ENCODE measurements at regions not wholly inside any gene's neighbourhood (a gene's known extent, or its start where the extent isn't known, plus 50 kb on each side); places are given as distances from the start of the nearest gene placed in this dataset.

GRCh38 chr4:65960751-65961150 lies 290.5 kb upstream of the EPHA5 start:
- Histone ChIP-seq H2AFZ (ENCODE audit: low read depth, low read length) (no peak overlapping the region), H3K4me1 (ENCODE audit: control insufficient read depth, extremely low read depth, insufficient read depth, low read length) (no peaks in the 10 kb centered on the region), H3K9ac (replicated peaks; ENCODE audit: extremely low read depth, insufficient read depth, low read length) (no peak overlapping the region), H3K27ac (ENCODE audit: insufficient read depth, low read depth, low read length) (no peak overlapping the region), H3K79me2 (ENCODE audit: control insufficient read depth, insufficient read depth, low read length) (no peaks in the 10 kb centered on the region), H3K9me3 (replicated peaks; ENCODE audit: control insufficient read depth, insufficient read depth, low read length) (no peaks in the 10 kb centered on the region), H3K4me2 (ENCODE audit: insufficient read depth, low read length) (no peak overlapping the region), H3K9me1 (replicated peaks; ENCODE audit: control insufficient read depth, extremely low read depth, insufficient read depth, low read length) (no peaks in the 10 kb centered on the region), H3K4me3 (replicated peaks in 1 of 3; ENCODE audit: insufficient read depth in 1 of 3, low read depth in 1 of 3, low read length in 3 of 3) (no peak overlapping the region), H4K20me1 (replicated peaks; ENCODE audit: control insufficient read depth, extremely low read depth, insufficient read depth, low read length) (no peaks in the 10 kb centered on the region), H3K36me3 (ENCODE audit: control insufficient read depth in 2 of 2, extremely low read depth in 1 of 2, insufficient read depth in 2 of 2, low read length in 2 of 2) (no peaks in the 10 kb centered on the region), H3K27me3 (ENCODE audit: control insufficient read depth in 2 of 2, insufficient read depth in 2 of 2, low read length in 2 of 2) (no peaks in the 10 kb centered on the region)
- ChIA-PET POLR2A (no interaction called here), CTCF (no interaction called here)
- BruUV-seq (replicated peaks) = no TSS peak
- intact Hi-C loops (cut with micrococcal nuclease) = no loop called here
- no peak for TF ChIP-seq MAX (IDR thresholded peaks at IDR 0.05; ENCODE audit: insufficient read depth, insufficient read length)
- TF ChIP-seq, protein P1, sequence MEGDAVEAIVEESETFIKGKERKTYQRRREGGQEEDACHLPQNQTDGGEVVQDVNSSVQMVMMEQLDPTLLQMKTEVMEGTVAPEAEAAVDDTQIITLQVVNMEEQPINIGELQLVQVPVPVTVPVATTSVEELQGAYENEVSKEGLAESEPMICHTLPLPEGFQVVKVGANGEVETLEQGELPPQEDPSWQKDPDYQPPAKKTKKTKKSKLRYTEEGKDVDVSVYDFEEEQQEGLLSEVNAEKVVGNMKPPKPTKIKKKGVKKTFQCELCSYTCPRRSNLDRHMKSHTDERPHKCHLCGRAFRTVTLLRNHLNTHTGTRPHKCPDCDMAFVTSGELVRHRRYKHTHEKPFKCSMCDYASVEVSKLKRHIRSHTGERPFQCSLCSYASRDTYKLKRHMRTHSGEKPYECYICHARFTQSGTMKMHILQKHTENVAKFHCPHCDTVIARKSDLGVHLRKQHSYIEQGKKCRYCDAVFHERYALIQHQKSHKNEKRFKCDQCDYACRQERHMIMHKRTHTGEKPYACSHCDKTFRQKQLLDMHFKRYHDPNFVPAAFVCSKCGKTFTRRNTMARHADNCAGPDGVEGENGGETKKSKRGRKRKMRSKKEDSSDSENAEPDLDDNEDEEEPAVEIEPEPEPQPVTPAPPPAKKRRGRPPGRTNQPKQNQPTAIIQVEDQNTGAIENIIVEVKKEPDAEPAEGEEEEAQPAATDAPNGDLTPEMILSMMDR (IDR thresholded peaks at IDR 0.05; ENCODE audit: extremely low read depth in 1 of 2, insufficient read depth in 1 of 2, low read depth in 1 of 2, low read length in 2 of 2) = no peak
- no peak for TF ChIP-seq GATA2 (IDR thresholded peaks at IDR 0.05; ENCODE audit: insufficient read depth, insufficient read length, low read depth, low read length)
- no peak for TF ChIP-seq FOS (IDR thresholded peaks at IDR 0.05; ENCODE audit: borderline replicate concordance, insufficient read depth, low read length)
- TF ChIP-seq POLR2AphosphoS5 (IDR thresholded peaks at IDR 0.05; ENCODE audit: insufficient read depth, low read depth, low read length) = no peak
- no peak for TF ChIP-seq EZH2 (IDR thresholded peaks at IDR 0.05; ENCODE audit: borderline replicate concordance, low read depth, low read length, severe bottlenecking)
- no peak for TF ChIP-seq JUN (IDR thresholded peaks at IDR 0.05; ENCODE audit: borderline replicate concordance, insufficient read depth, insufficient read length, low read depth)
- no peak for TF ChIP-seq MYC (IDR thresholded peaks at IDR 0.05; ENCODE audit: low read depth, low read length)
- no peak for TF ChIP-seq POLR2A (IDR thresholded peaks at IDR 0.05; ENCODE audit: low read depth, low read length)
- DNase-seq (ENCODE audit: low read depth, low spot score) (no peak), FAIRE-seq (no peak)
- dilution Hi-C loops (cut with MboI; ENCODE audit: extremely low pct_ligation_motif_present, low sequenced_read_pairs) = no loop called here

All from endothelial cell of umbilical vein (primary cell).